ENCODE measurements at regions not wholly inside any gene's neighbourhood (a gene's known extent, or its start where the extent isn't known, plus 50 kb on each side); places are given as distances from the start of the nearest gene placed in this dataset.

- no peaks in the 10 kb centered on the region for H4K20me1 ChIP-seq (replicated peaks in 1 of 2; ENCODE audit: control insufficient read depth in 1 of 2, insufficient read depth in 2 of 2, low read length in 2 of 2)
- peaks cover 0 to 5% (median 3%) of the 10 kb centered on the region in 4 experiments; a peak in 3 of 7 replicates for H3K27me3 ChIP-seq (replicated peaks in 1 of 4; ENCODE audit: control insufficient read depth in 3 of 4, extremely low read depth in 1 of 4, insufficient read depth in 3 of 4, low read length in 3 of 4)
- H3K4me1 ChIP-seq (replicated peaks in 1 of 4; ENCODE audit: control insufficient read depth in 3 of 4, insufficient read depth in 4 of 4, low read length in 3 of 4) = peaks cover 0 to 3% (median 0%) of the 10 kb centered on the region in 4 experiments; a peak in 1 of 7 replicates
- H2AFZ ChIP-seq (ENCODE audit: low read length) = no peak overlapping the region
- no peak overlapping the region for H3K9ac ChIP-seq (replicated peaks in 1 of 4; ENCODE audit: extremely low read depth in 1 of 4, low read depth in 3 of 4, low read length in 3 of 4)
- no peak overlapping the region for H2BK120ac ChIP-seq (replicated peaks; ENCODE audit: low read depth, low read length)
- no peak overlapping the region for H3K18ac ChIP-seq (ENCODE audit: extremely low read depth, low read length)
- H2BK15ac ChIP-seq (ENCODE audit: low read length) = no peak overlapping the region
- no peak overlapping the region for H4K8ac ChIP-seq (ENCODE audit: extremely low read depth, insufficient read depth, low read length)
- CTCF ChIA-PET (ENCODE audit: partially characterized antibody) = interaction anchor here (0.9 kb wide), 1 partner anchor 30 kb away, joined by 3 read pairs; no protein-coding TSS in a partner anchor
- H3K56ac ChIP-seq (replicated peaks; ENCODE audit: insufficient read length, low read depth, low read length) = no peak overlapping the region
- FAIRE-seq (no peak), DNase-seq (ENCODE audit: low read depth in 1 of 2, low spot score in 2 of 2) (no peak)
- H3K23ac ChIP-seq (ENCODE audit: insufficient read length) = no peak overlapping the region
- no peak overlapping the region for H3K27ac ChIP-seq (ENCODE audit: low read depth, low read length)
- H2BK12ac ChIP-seq (ENCODE audit: low read depth, low read length) = no peak overlapping the region
- 81% methylated on average over 3 of the region's 3 CpGs; no CpG with 5 or more reads in 1 of the 2 experiments for WGBS, 2 experiments (ENCODE audit: extremely low coverage in 1 of 2, insufficient coverage in 1 of 2, insufficient read length in 1 of 2, insufficient replicate concordance in 2 of 2, low coverage in 1 of 2, low lambda C conversion rate in 2 of 2, missing lambda C conversion rate in 1 of 2)
- H3K79me2 ChIP-seq (ENCODE audit: control insufficient read depth in 1 of 2, insufficient read depth in 2 of 2, low read length in 2 of 2) = no peaks in the 10 kb centered on the region
- no peak overlapping the region for H3K4me2 ChIP-seq (ENCODE audit: insufficient read depth in 1 of 2, low read depth in 2 of 2, low read length in 2 of 2)
- H3K4me3 ChIP-seq (ENCODE audit: extremely low read depth in 1 of 4, insufficient read depth in 2 of 4, low read depth in 3 of 4, low read length in 4 of 4) = no peak overlapping the region
- no peak overlapping the region for H2BK5ac ChIP-seq (ENCODE audit: low read depth, low read length)
- H3K79me1 ChIP-seq (ENCODE audit: low read depth, low read length) = no peaks in the 10 kb centered on the region
- no peaks in the 10 kb centered on the region for H3K23me2 ChIP-seq (ENCODE audit: low read depth, low read length)
- no peaks in the 10 kb centered on the region for H3K36me3 ChIP-seq (ENCODE audit: control insufficient read depth in 2 of 4, insufficient read depth in 4 of 4, low read length in 3 of 4)
- no peak overlapping the region for H2AK5ac ChIP-seq (ENCODE audit: low read depth, low read length)
- POLR2A ChIA-PET (ENCODE audit: partially characterized antibody) = no interaction called here
- no peak overlapping the region for H3K4ac ChIP-seq (replicated peaks; ENCODE audit: insufficient read length, low read depth, low read length)
- no peaks in the 10 kb centered on the region for H3K9me3 ChIP-seq (ENCODE audit: insufficient read depth in 2 of 2, low read depth in 1 of 2, low read length in 1 of 2)
- H3K14ac ChIP-seq (ENCODE audit: insufficient read length) = no peak overlapping the region
- no peak overlapping the region for H2BK20ac ChIP-seq (ENCODE audit: low read length)
- no peak overlapping the region for H4K91ac ChIP-seq (replicated peaks; ENCODE audit: insufficient read length, low read length)
- no peak overlapping the region for H4K5ac ChIP-seq (ENCODE audit: insufficient read length, low read depth, low read length)
- TF ChIP-seq ASH2L (IDR thresholded peaks at IDR 0.05; ENCODE audit: low read length) = no peak
- no peak for TF ChIP-seq ZNF274 (IDR thresholded peaks at IDR 0.05; ENCODE audit: borderline replicate concordance, extremely low read depth, low read length)
- TF ChIP-seq KDM5A (IDR thresholded peaks at IDR 0.05; ENCODE audit: low read length) = no peak
- TF ChIP-seq POLR2AphosphoS5 (IDR thresholded peaks at IDR 0.05; ENCODE audit: low read depth, low read length) = no peak
- no peak for TF ChIP-seq MAFK (IDR thresholded peaks at IDR 0.05; ENCODE audit: low read depth, low read length)
- no peak for TF ChIP-seq JUN (IDR thresholded peaks at IDR 0.05; ENCODE audit: low read depth, low read length)
- no peak for TF ChIP-seq PHF8 (conservative IDR thresholded peaks at IDR 0.05; ENCODE audit: low read depth, low read length)
- TF ChIP-seq, protein P1, sequence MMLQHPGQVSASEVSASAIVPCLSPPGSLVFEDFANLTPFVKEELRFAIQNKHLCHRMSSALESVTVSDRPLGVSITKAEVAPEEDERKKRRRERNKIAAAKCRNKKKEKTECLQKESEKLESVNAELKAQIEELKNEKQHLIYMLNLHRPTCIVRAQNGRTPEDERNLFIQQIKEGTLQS (IDR thresholded peaks at IDR 0.05; ENCODE audit: insufficient read depth, low read depth, low read length) = no peak
- TF ChIP-seq RAD21 (IDR thresholded peaks at IDR 0.05 in 1 of 2, conservative IDR thresholded peaks at IDR 0.05 in 1 of 2; ENCODE audit: low read depth in 2 of 2, low read length in 2 of 2) = no peak
These were observed 57.2 kb upstream of the CISTR start for GRCh38 chr12:53809005-53809404.

Measured in H1 (cell line).